K562 (cell line): ENCODE measurements at regions not wholly inside any gene's neighbourhood (a gene's known extent, or its start where the extent isn't known, plus 50 kb on each side); places are given as distances from the start of the nearest gene placed in this dataset.

Source experiments
- ATAC-seq: fragments of 200-7000 bp; cut with Tn5 transposase; 3 replicates; pipeline ENCODE4 v1.9.1; 2020; ENCODE audit warnings: moderate library complexity
- BruUV-seq: library from RNA; stranded (reverse); fragments of 400-500 nt; replicated peaks from 2 replicates; lab custom pipeline; 2021; lab: Mats Ljungman, UMichigan
- CTCF ChIA-PET: fragments of 300-600 bp; formaldehyde crosslinking; extraction: SDS; loops from one replicate; lab custom pipeline; 2021; ENCODE audit warnings: low intra/inter-chr PET ratio; lab: Yijun Ruan, JAX
- POLR2A ChIA-PET: fragments of 300-600, 350-650 bp; sonication (Branson Sonifier 250); formaldehyde crosslinking; extraction: SDS; loops from one replicate; lab custom pipeline; 2021; ENCODE audit warnings: antibody characterized with exemption, inconsistent platforms; lab: Yijun Ruan, JAX
- DNase-seq, 4 experiments: peaks; one replicate each; pipeline versions ENCODE4 v3.0.0 to v3.0.0-alpha.2; 2011 to 2018; ENCODE audit warnings: low spot score in 3 of 4, mixed read lengths in 3 of 4; ENCODE audit errors: extremely low read depth in 1 of 4
- FAIRE-seq: peaks from 2 replicates; lab custom pipeline; 2011; peaks lifted over from hg19 to GRCh38; lab: Jason Lieb, UNC
- H2AFZ ChIP-seq: 2 replicates; pipeline ENCODE4 v1.6.0; 2011; ENCODE audit warnings: low read depth, low read length, control low read depth, inconsistent platforms
- H3K27ac ChIP-seq: fragments of 200-600 bp; 3 replicates; pipeline ENCODE4 v1.8.0; 2011; ENCODE audit warnings: low read depth, mild to moderate bottlenecking, control low read depth, inconsistent platforms, low read length, moderate library complexity, mixed read lengths; ENCODE audit errors: extremely low read depth
- H3K27me3 ChIP-seq, 2 experiments: fragments of 300-600 bp in 1 of 2; 2 replicates in 1 of 2; 3 replicates in 1 of 2; pipeline versions ENCODE4 v1.6.0 to v1.8.0; 2011; ENCODE audit warnings: inconsistent platforms in 2 of 2, low read length in 2 of 2, mild to moderate bottlenecking in 1 of 2, mixed read lengths in 1 of 2, moderate library complexity in 1 of 2; ENCODE audit not compliant: control insufficient read depth in 2 of 2, insufficient read depth in 2 of 2
- H3K36me3 ChIP-seq: fragments of 300-600 bp; 3 replicates; pipeline ENCODE4 v1.8.0; 2011; ENCODE audit warnings: mild to moderate bottlenecking, low read length, inconsistent platforms; ENCODE audit not compliant: control insufficient read depth, insufficient read depth
- H3K4me1 ChIP-seq, 2 experiments: fragments of 200-600 bp in 1 of 2; replicated peaks in 1 of 2; 2 replicates in 1 of 2; 3 replicates in 1 of 2; pipeline versions ENCODE4 v1.5.1 to v1.8.0; 2011; ENCODE audit warnings: inconsistent platforms in 2 of 2, low read length in 2 of 2, mild to moderate bottlenecking in 1 of 2, mixed read lengths in 1 of 2, moderate library complexity in 1 of 2; ENCODE audit not compliant: control insufficient read depth in 2 of 2, insufficient read depth in 2 of 2
- H3K4me2 ChIP-seq: 2 replicates; pipeline ENCODE4 v1.6.1; 2011; ENCODE audit warnings: low read length, control low read depth, inconsistent platforms, mixed read lengths; ENCODE audit not compliant: insufficient read depth
- H3K4me3 ChIP-seq: fragments of 200-600 bp; sonication (generic), shearing (Covaris generic); 2 replicates; pipeline ENCODE4 v1.5.1; 2016; ENCODE audit warnings: control low read depth, inconsistent platforms
- H3K79me2 ChIP-seq: fragments of 200-600 bp; 3 replicates; pipeline ENCODE4 v1.8.0; 2011; ENCODE audit warnings: low read length, inconsistent platforms; ENCODE audit not compliant: control insufficient read depth, insufficient read depth
- H3K9ac ChIP-seq, 2 experiments: 2 replicates each; pipeline versions ENCODE4 v1.6.0 to v1.6.1; 2011; ENCODE audit warnings: low read depth in 2 of 2, low read length in 2 of 2, control low read depth in 1 of 2, inconsistent platforms in 1 of 2, mild to moderate bottlenecking in 1 of 2, mixed read lengths in 1 of 2; ENCODE audit not compliant: insufficient read depth in 1 of 2
- H3K9me1 ChIP-seq: one replicate; pipeline ENCODE4 v1.6.0; 2011; ENCODE audit warnings: inconsistent platforms, mild to moderate bottlenecking, low read length, moderate library complexity; ENCODE audit not compliant: control insufficient read depth, insufficient read depth
- H3K9me3 ChIP-seq: replicated peaks from 2 replicates; pipeline ENCODE4 v1.5.1; 2011; ENCODE audit warnings: low read depth, low read length, inconsistent platforms; ENCODE audit not compliant: control insufficient read depth, insufficient read depth
- H4K20me1 ChIP-seq: replicated peaks from 2 replicates; pipeline ENCODE4 v1.6.1; 2011; ENCODE audit warnings: low read length, inconsistent platforms, mixed read lengths; ENCODE audit not compliant: control insufficient read depth, insufficient read depth
- ARHGAP35 ChIP-seq: fragments of 450-650 bp; IDR thresholded peaks from 2 replicates; pipeline ENCODE4 v1.6.1; 2018; ENCODE audit not compliant: partially characterized antibody
- ATF6 ChIP-seq: sonication (generic); formaldehyde crosslinking; IDR thresholded peaks from 2 replicates; pipeline ENCODE4 v1.4.0; 2020; ENCODE audit warnings: mild to moderate bottlenecking, missing genetic modification reagents
- BRD9 ChIP-seq: fragments of 450-650 bp; IDR thresholded peaks from 2 replicates; pipeline ENCODE4 v1.6.1; 2018; ENCODE audit warnings: low read depth; ENCODE audit not compliant: partially characterized antibody
- ERF ChIP-seq: fragments of 450-650 bp; formaldehyde crosslinking; IDR thresholded peaks from 2 replicates; pipeline ENCODE4 v1.4.0; 2020; ENCODE audit warnings: mild to moderate bottlenecking, mixed read lengths
- HINFP ChIP-seq: fragments of 450-650 bp; conservative IDR thresholded peaks from 2 replicates; pipeline ENCODE4 v1.6.1; 2016; ENCODE audit warnings: missing genetic modification characterization, low read depth, mild to moderate bottlenecking, control low read depth, missing compliant biosample characterization
- NCOR1 ChIP-seq: fragments of 450-650 bp; IDR thresholded peaks from 2 replicates; pipeline ENCODE4 v1.6.1; 2016; ENCODE audit warnings: mild to moderate bottlenecking, moderate library complexity
- RFX5 ChIP-seq: IDR thresholded peaks from 2 replicates; pipeline ENCODE4 v1.6.1; 2011; ENCODE audit warnings: low read depth, mild to moderate bottlenecking, improper control_type of control experiment, low read length
- ZBTB8A ChIP-seq: fragments of 450-650 bp; IDR thresholded peaks from 2 replicates; pipeline ENCODE4 v1.6.1; 2018; ENCODE audit warnings: mild to moderate bottlenecking, moderate library complexity; ENCODE audit not compliant: partially characterized antibody
- WGBS: fragments of 100-300 bp; shearing (Covaris generic); methylation state at CpG from one replicate; pipeline ENCODE4 v1.1.6; 2016; ENCODE audit warnings: low coverage, mixed read lengths; ENCODE audit not compliant: insufficient coverage; ENCODE audit errors: missing lambda C conversion rate; 5-methylcytosine and 5-hydroxymethylcytosine counted together
- in situ Hi-C: fragments of 300-500 bp; cut with MboI; formaldehyde crosslinking; loops from 4 replicates; pipeline ENCODE4 v1.15.0; 2018; ENCODE audit warnings: inconsistent platforms, mixed read lengths
- intact Hi-C: fragments of 100-400 bp; cut with micrococcal nuclease; formaldehyde crosslinking; loops from 2 replicates; pipeline ENCODE4 v1.14.2; 2022

- Histone ChIP-seq H3K27me3 (no peaks in the 10 kb centered on the region; a peak in 2 of 5 replicates), H3K4me3 (no peak overlapping the region), H3K9ac (no peak overlapping the region), H3K27ac (no peak overlapping the region), H3K36me3 (no peaks in the 10 kb centered on the region), H4K20me1 (no peaks in the 10 kb centered on the region), H3K4me1 (no peaks in the 10 kb centered on the region), H2AFZ (no peak overlapping the region), H3K4me2 (no peak overlapping the region), H3K9me3 (no peaks in the 10 kb centered on the region), H3K79me2 (no peaks in the 10 kb centered on the region), H3K9me1 (no peaks in the 10 kb centered on the region)
- BruUV-seq, result no TSS peak
- in situ Hi-C loops, result no loop called here
- CTCF ChIA-PET, result no interaction called here
- POLR2A ChIA-PET, result no interaction called here
- no peak for FAIRE-seq
- no peak for ATAC-seq
- DNase-seq, result no peak
- intact Hi-C loops, result no loop called here
- TF ChIP-seq ARHGAP35, result no peak
- no peak for TF ChIP-seq NCOR1
- no peak for TF ChIP-seq ATF6 (CRISPR knock-in tag)
- TF ChIP-seq RFX5, result no peak
- TF ChIP-seq ERF, result no peak
- TF ChIP-seq BRD9, result no peak
- TF ChIP-seq HINFP (tag), result no peak
- TF ChIP-seq ZBTB8A, result no peak
- WGBS, result 0% methylated on average over 4 of the region's 4 CpGs
Measured at GRCh38 chr15:39232512-39232911, 348.4 kb upstream of the THBS1 start.
